A172 (cell line): ENCODE measurements at regions not wholly inside any gene's neighbourhood (a gene's known extent, or its start where the extent isn't known, plus 50 kb on each side); places are given as distances from the start of the nearest gene placed in this dataset.
"Not testable (repeated sequence)": the region's sequence is repeated elsewhere in the genome, so short reads cannot be mapped to it uniquely, and the experiment has no call there.

Experiments used
- DNase-seq: peaks from one replicate; pipeline ENCODE4 v3.0.0-alpha.2; 2015; ENCODE audit warnings: low spot score

GRCh38 chr4:143819029-143819428 lies 86.3 kb downstream of the GYPE start:
- DNase-seq: no peak

GRCh38 chr4:143817866-143818265 lies 87.5 kb downstream of the GYPE start:
- not testable (repeated sequence) for DNase-seq

- not testable (repeated sequence) for DNase-seq
These were observed 90.0 kb downstream of the GYPE start for GRCh38 chr4:143815375-143815774.

GRCh38 chr4:143813431-143814154 lies 91.8 kb downstream of the GYPE start:
- DNase-seq: not testable (repeated sequence)

- not testable (repeated sequence) for DNase-seq
These were observed 91.2 kb upstream of the FREM3 start for GRCh38 chr4:143791693-143792092.

- DNase-seq: not testable (repeated sequence)
These were observed 90.0 kb upstream of the FREM3 start for GRCh38 chr4:143790425-143790824.

- DNase-seq: not testable (repeated sequence)
These were observed 89.1 kb upstream of the FREM3 start for GRCh38 chr4:143789618-143790017.

- no peak for DNase-seq
These were observed 84.1 kb upstream of the FREM3 start for GRCh38 chr4:143784567-143784966.

GRCh38 chr4:143782521-143782920 lies 82.0 kb upstream of the FREM3 start:
- DNase-seq: no peak

- peak; percentile 72 for DNase-seq
These were observed 73.8 kb upstream of the FREM3 start for GRCh38 chr4:143773998-143774895.

- DNase-seq: no peak
These were observed 70.8 kb upstream of the FREM3 start for GRCh38 chr4:143771269-143771668.

GRCh38 chr4:143768007-143768591 lies 67.6 kb upstream of the FREM3 start:
- DNase-seq: peak; percentile 69

- no peak for DNase-seq
These were observed 63.1 kb upstream of the FREM3 start for GRCh38 chr4:143763587-143763986.

- DNase-seq: no peak
These were observed 62.0 kb upstream of the FREM3 start for GRCh38 chr4:143762511-143762910.
